ES-I3 (cell line): ENCODE measurements at regions not wholly inside any gene's neighbourhood (a gene's known extent, or its start where the extent isn't known, plus 50 kb on each side); places are given as distances from the start of the nearest gene placed in this dataset.
"Not testable (repeated sequence)": the region's sequence is repeated elsewhere in the genome, so short reads cannot be mapped to it uniquely, and the experiment has no call there.

Experiments
- H3K36me3 ChIP-seq: 2 replicates; pipeline ENCODE4 v1.6.1; 2013; ENCODE audit warnings: mild to moderate bottlenecking, low read length, control low read depth, moderate library complexity; ENCODE audit not compliant: insufficient read depth
- H3K4me1 ChIP-seq: 2 replicates; pipeline ENCODE4 v1.6.1; 2013; ENCODE audit warnings: mild to moderate bottlenecking, control low read depth, low read length; ENCODE audit not compliant: insufficient read depth
- H3K9ac ChIP-seq: 2 replicates; pipeline ENCODE4 v1.6.1; 2013; ENCODE audit warnings: low read depth, mild to moderate bottlenecking, low read length, moderate library complexity
- H3K9me3 ChIP-seq: 2 replicates; pipeline ENCODE4 v1.6.1; 2013; ENCODE audit warnings: mild to moderate bottlenecking, low read length, moderate library complexity; ENCODE audit not compliant: control insufficient read depth, insufficient read depth

DNA sequence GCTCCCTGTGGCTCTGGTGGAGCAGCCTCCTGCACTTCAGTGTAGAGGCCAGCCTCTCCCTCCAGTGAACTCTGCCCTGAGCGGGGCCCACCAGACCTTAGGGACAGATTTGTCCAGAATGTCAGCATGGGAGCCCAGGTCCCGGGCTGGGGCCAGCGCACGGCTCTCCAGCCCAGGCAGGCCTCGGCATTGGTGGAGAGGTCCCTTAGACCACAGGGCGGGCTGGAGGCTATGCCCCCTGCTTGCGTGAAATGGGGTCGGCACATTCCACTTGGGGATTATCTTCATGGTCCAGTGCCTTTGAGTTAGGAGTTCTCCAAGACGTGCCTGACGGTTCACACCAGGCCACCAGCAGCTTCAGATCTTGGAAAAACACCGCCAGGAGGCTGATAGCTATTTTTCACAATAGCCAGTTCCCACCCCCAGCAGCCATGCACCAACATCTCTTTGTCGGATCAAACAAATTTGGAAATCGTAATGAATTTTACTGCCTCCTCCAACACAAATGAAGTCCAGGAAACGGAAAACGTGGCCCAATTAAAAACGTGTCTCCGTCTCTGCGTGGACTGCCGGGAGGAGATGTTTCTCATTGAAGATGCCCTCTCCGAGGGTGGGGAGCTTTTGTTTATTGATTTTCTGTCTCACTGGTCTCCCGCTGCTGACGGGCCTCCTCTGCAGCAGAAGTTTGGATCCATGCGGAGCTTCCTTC, 110.0 kb upstream of the CIBAR2 start:
- no peak overlapping the region for H3K9ac ChIP-seq
- no peaks in the 10 kb centered on the region; the same call in 1 of the 2 replicates for H3K9me3 ChIP-seq
- H3K36me3 ChIP-seq: no peaks in the 10 kb centered on the region
- H3K4me1 ChIP-seq: peaks cover 5% of the 10 kb centered on the region; the same call in 1 of the 2 replicates

DNA sequence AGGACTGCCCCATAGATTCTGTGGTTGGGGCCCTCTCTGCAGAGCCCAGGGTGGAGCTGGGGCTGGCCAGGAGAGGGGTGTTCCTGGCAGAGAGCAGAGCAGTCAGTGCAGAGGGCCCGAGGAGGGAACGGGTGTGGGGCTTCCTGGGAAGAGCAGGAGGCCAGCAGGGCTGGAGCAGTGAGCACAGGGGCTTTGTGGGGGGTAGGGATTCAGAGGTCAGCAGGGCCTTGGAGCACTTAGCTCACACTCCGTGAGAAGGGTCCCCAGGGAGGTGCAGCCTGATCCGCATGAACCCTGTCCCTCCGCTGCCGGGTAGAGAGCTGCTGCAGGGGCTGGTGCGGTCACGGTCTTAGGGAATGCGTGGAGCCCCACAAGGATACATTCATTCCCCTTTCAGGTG, 113.0 kb upstream of the CIBAR2 start:
- no peaks in the 10 kb centered on the region for H3K9me3 ChIP-seq
- H3K9ac ChIP-seq: no peak overlapping the region
- peaks cover 16% of the 10 kb centered on the region; the same call in 1 of the 2 replicates for H3K4me1 ChIP-seq
- no peaks in the 10 kb centered on the region for H3K36me3 ChIP-seq

DNA sequence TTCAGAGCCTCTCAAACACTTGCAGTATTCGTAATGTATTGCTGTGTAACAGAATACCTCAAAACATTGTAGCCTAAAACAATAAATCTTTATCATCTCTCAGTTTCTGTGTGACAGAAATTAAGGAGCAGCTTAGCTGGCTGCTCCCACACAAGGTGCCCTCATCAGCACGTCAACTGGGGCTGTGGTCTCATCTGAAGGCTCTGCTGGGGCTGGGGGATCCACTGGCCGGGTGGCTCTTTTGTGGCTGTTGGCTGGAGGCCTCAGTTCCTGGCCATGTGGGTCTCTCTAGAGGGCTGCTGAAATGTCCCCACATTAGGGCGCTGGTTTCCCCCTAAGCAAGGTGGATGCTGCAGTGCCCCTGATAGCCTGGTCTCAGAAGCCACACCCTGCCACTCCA, 113.4 kb upstream of the CIBAR2 start:
- Histone ChIP-seq H3K9ac (no peak overlapping the region), H3K9me3 (no peaks in the 10 kb centered on the region), H3K36me3 (no peaks in the 10 kb centered on the region), H3K4me1 (peaks cover 12% of the 10 kb centered on the region; the same call in 1 of the 2 replicates)

DNA sequence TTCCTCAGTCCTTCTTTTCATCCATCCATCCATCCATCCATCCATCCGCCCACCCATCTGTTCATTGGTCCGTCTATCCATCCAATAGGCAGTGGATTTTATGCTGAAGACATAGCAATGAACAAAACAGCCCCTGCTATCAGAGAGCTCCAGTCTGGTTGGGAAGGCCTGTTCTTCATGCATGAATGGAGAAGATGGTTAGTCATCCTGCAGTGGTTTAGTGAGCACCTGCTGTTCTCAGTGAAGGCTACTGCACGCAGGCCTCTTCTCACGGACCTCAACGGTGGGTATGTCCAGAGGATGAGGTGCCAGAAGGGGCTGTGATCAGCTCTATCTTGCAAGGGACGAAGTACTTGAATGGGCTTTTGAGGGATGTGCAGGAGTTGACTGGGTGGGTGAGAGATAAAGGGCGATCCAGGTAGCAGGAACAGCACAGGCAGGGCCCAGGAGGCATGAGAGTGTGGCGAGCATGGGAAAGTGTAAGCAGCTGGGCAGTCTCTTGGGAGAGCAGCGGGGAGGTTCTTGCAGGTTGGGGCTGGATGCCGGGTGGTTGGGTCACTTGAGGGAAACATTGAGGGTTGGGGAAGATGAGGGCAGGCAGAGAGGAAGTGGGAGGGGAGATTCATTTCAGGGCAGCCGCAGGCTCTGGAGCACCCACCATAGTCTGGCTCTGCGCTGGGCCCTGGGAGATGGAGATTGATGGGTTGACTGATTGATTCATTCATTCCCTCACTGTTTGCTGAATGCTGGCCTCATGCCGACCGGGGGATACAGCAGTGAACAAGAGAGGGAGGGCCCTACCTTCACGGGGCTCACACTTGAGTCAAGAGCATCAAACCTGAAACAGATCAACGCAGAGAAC, 115.0 kb upstream of the CIBAR2 start:
- H3K9ac ChIP-seq: no peak overlapping the region
- no peaks in the 10 kb centered on the region for H3K36me3 ChIP-seq
- H3K9me3 ChIP-seq: no peaks in the 10 kb centered on the region
- H3K4me1 ChIP-seq: peaks cover 12% of the 10 kb centered on the region; the same call in 1 of the 2 replicates

DNA sequence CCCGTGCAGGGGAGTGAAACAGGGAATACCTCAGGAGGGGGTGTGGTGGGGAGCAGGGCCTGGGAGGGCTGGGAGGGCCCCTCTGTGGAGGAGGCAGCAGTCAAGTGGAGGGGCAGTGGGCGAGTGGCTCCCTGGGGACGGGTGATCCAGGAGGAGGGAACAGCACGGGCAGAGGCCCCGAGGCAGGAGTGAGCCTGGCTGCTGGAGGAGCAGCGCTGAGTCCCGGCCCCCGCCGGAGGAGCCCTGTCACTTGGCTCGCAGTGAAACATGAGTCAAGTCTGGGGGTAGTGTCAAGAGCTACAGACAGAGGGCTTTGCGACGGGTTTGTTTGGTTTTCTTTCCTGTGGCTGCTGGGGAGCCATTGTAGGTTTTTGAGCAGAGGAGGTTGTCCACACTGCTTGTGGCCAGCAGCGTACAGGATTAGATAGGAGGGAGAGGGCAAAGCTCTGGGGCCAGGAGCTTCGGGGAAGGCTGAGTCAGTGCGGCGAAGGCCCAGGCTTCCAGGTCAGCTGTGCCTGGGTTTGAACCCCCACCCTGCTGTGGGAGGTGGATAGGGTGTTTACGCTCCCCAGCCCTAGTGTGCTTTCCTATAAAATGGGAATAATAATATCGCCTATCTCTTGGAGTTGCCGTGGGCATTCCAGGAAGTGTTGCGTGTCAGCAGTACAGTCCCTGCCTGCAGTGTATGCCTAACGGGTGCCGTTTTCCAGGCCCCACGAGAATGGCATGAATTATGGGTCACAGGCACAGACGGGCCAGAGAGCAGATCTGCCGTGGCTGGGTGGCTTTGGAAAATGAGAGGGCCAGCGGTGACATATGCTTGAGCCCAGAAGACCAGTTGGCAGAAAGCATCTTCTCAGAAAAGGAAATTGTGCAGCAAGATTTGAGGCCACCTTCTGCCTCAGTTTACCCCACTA, 115.9 kb upstream of the CIBAR2 start:
- Histone ChIP-seq H3K36me3 (no peaks in the 10 kb centered on the region), H3K9ac (no peak overlapping the region), H3K4me1 (peaks cover 12% of the 10 kb centered on the region; the same call in 1 of the 2 replicates), H3K9me3 (no peaks in the 10 kb centered on the region)

DNA sequence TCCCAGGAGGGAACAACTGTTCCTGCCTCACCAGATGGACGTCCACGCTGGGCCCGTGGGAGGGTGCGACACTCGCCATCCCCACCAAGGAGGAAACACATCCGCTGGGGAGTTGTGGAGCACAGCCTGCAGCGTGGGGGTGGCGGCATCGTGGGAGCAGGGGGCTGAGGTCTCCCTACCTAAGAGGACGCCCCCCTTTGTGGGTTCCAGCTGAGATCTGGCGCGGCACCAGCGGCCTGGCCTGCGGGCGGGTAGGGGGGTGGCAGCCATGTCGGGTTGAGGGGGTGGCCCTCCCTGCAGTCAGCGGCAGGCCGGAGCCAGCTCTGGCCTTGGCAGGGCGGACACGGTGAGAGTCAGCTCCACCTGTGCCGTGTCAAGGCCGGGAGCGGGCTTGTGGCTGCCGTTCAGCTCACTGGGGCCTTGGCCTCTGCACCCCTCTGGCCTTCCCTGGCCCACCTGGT, 116.7 kb upstream of the CIBAR2 start:
- no peaks in the 10 kb centered on the region for H3K36me3 ChIP-seq
- no peaks in the 10 kb centered on the region for H3K9me3 ChIP-seq
- peaks cover 12% of the 10 kb centered on the region; the same call in 1 of the 2 replicates for H3K4me1 ChIP-seq
- no peak overlapping the region for H3K9ac ChIP-seq

DNA sequence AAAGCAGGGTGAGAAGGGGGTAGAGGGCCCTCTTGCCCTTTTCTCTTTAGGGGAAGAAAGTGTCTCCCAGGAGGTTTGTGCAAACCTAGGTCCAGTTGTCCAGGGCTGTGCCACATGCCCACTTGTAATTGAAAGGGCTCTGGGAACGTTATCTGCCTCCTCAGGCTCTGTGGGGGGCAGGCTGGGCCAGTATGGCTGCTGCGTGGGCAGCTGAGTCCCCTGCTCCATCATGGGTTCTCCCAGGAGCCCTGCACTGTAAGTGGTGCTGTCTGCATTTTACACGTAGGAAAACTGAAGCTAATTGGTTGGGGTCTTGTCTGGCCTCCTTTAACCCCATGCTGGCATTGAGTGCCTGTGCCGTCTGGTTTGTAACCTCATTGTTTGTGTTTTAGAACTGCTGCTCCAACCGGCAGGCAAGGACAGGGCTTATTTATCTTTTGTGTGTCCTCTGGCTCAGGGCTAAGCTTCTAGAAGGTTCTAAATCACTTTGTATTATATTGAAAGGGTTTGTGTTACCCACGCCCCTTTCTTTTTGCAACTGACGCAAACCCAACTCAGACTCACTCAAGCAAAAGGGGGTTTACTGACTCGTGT, 117.7 kb upstream of the CIBAR2 start:
- no peaks in the 10 kb centered on the region for H3K9me3 ChIP-seq
- no peak overlapping the region for H3K9ac ChIP-seq
- no peaks in the 10 kb centered on the region for H3K36me3 ChIP-seq
- peaks cover 12% of the 10 kb centered on the region; the same call in 1 of the 2 replicates for H3K4me1 ChIP-seq

DNA sequence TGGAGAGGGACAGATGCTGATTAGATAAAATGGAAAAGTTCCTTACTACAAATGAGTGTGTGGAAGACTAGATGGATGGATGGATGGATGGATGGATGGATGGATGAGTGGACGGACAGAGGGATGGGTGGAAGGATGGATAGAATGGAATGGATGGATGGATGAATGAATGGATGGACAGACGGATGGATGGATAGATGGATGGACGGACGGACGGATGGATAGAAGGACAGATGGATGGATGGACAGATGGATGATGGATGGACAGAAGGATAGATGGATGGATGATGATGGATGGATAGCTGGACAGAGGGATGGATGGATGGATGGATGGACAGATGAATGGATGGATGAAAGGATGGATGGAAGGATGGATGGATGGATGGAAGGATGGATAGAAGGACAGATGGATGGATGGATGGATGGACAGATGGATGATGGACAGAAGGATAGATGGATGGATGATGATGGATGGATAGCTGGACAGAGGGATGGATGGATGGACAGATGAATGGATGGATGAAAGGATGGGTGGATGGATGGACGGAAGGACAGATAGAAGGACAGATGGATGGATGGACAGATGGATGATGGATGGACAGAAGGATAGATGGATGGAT, 118.6 kb upstream of the CIBAR2 start:
- not testable (repeated sequence) for H3K36me3 ChIP-seq, H3K9ac ChIP-seq, H3K9me3 ChIP-seq
- peaks cover 12% of the 10 kb centered on the region; the same call in 1 of the 2 replicates for H3K4me1 ChIP-seq

DNA sequence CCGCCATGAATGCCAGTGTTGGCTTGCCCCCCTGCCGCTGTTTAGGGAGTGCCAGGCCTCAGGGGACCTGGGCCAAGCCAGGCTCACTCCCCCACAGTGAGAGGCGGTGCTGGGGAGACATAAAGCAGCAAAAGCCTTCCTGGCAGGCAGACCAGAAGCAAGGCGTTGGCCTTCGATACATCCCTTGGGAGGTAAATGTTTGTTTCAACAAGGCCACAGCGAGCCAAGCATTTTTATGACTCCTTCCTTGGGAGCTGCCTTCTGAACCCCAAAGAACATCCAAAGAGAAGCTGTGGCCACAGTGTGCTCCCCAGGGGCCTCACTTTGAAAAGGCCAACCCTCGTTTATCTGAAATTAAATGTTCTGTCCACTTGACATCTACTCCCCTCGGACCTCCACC, 119.7 kb upstream of the CIBAR2 start:
- Histone ChIP-seq H3K9me3 (no peaks in the 10 kb centered on the region), H3K4me1 (peaks cover 19% of the 10 kb centered on the region; the same call in 1 of the 2 replicates), H3K9ac (no peak overlapping the region), H3K36me3 (no peaks in the 10 kb centered on the region)

DNA sequence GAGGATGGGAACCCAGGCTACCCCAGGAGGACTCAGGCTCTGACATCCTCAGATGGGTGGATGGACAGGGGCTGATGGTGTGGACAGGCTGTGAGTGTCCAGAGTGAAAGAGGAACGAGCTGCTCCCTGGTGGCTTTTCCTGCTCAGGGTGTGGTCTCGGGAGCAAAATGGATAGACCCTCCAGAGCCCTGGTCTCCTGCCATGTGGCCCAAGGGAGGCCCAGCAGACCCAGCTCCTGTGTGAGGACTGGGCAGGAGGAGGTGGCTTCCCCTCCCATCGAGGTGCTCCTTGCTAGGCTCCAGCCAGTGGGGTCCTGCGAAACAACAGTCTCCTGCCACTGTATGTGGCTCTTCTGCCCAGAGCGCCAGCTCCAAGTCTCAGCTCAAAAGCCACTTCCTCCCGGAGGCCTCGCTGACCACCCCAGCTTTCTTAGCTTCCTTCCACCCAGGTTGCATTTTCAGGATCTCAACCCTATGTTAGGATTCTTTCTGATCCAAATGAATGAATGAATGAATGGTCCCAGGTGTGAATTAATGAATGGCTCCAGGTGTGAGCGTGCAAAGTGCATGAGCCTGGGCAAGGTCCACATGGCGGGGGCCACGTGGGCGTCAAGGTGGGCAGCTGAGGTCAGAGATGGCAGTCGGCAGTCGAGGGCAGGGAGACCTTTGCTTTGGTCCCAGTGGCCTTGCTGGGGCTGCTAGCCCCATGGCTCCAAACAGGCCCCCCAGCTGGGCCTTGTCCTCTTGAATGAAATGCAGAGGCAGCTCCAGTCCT, 120.3 kb upstream of the CIBAR2 start:
- Histone ChIP-seq H3K9ac (no peak overlapping the region), H3K9me3 (no peaks in the 10 kb centered on the region), H3K4me1 (peaks cover 18% of the 10 kb centered on the region; the same call in 1 of the 2 replicates), H3K36me3 (no peaks in the 10 kb centered on the region)

DNA sequence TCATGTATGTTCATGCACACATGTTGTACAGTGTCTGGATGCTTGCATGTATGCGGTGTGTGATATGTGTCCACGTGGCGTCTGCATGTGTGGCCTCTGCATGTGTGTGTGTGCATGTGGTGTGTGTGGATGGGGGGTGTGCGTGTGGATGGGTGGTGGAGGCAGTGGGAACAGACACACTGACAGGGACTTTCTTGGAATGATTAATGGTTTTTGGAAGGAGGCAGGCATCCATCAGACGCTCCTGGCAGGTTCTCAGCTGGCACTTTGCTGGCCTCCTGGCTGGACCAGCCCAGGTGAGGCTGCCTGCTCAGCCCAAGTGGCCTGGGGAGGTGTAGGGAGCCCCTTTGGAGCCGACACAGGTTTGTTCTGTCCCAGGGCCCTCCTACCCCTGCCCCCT, 121.2 kb upstream of the CIBAR2 start:
- Histone ChIP-seq H3K4me1 (peaks cover 16% of the 10 kb centered on the region; the same call in 1 of the 2 replicates), H3K36me3 (no peaks in the 10 kb centered on the region), H3K9ac (no peak overlapping the region), H3K9me3 (no peaks in the 10 kb centered on the region)

DNA sequence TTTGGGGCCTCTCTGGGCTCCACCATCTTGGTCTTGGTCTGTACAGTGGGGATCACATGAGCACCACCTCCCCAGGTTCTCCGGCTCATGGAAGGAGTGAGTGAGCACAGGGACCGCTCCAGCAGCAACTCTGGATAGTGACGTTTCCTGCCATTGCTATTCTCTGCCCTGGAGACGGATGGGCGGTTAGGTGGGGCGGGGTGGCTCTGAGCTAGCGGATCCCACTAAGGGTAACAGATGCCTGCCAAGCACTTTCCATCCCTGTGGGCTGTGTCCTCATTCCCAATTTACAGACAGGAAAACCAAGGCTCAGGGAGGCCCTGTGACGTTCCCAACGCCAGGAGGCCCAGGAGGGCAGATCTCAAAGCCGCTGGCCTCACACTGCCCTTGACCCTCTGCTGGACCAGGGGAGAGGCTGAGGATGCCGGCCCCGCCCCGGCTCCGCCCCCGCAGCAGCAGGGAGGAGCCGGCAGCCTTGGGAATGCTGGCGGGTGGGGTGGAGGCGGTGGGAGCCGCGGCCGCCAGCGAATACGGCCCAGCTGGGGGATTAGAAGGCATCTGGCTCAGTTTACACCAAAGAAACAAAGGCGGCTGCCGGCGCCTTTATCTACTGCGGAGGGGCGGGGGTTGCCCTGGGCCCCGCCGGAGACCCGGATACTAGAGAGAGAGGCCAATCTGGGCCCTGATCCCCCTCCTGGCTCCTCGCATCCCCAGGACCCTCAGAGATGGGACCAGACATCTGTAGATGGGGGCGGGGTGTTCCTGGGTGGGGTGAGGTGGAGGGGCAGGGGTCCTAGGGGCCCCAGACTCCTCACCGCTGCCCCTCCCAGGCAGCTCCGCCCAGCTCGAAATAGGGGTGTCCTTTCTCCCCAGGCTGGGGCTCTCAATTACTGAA, 122.3 kb upstream of the CIBAR2 start:
- Histone ChIP-seq H3K4me1 (peaks cover 20% of the 10 kb centered on the region; the same call in 1 of the 2 replicates), H3K36me3 (no peaks in the 10 kb centered on the region), H3K9ac (peak overlapping the region; percentile 51)

More for the DNA sequence above, 122.3 kb upstream of the CIBAR2 start:
- H3K9me3 ChIP-seq: no peaks in the 10 kb centered on the region
